HepG2 (cell line): ENCODE measurements at regions not wholly inside any gene's neighbourhood (a gene's known extent, or its start where the extent isn't known, plus 50 kb on each side); places are given as distances from the start of the nearest gene placed in this dataset.

ENCODE experiments used
- ATF3 ChIP-seq: sonication (generic); formaldehyde crosslinking; IDR thresholded peaks from 2 replicates; pipeline ENCODE4 v1.4.0; 2020; ENCODE audit warnings: missing genetic modification reagents
- CEBPB ChIP-seq: IDR thresholded peaks from 2 replicates; pipeline ENCODE4 v1.6.1; 2011; ENCODE audit warnings: low read depth, low read length, improper control_type of control experiment, borderline replicate concordance
- FOSL1 ChIP-seq: sonication (generic); formaldehyde crosslinking; IDR thresholded peaks from 2 replicates; pipeline ENCODE4 v1.9.0; 2021; ENCODE audit warnings: missing genetic modification reagents, borderline replicate concordance
- HMG20A ChIP-seq: IDR thresholded peaks from 2 replicates; pipeline ENCODE4 v1.6.1; 2016; ENCODE audit warnings: borderline replicate concordance
- NR3C1 ChIP-seq: sonication (generic); formaldehyde crosslinking; IDR thresholded peaks from 2 replicates; pipeline ENCODE4 v1.4.0; 2020; ENCODE audit warnings: missing genetic modification reagents
- RAD21 ChIP-seq: fragments of 450-650 bp; formaldehyde crosslinking; IDR thresholded peaks from 2 replicates; pipeline ENCODE4 v1.5.0; 2020; ENCODE audit warnings: mild to moderate bottlenecking
- SIN3A ChIP-seq: IDR thresholded peaks from 2 replicates; pipeline ENCODE4 v1.6.1; 2011; ENCODE audit warnings: low read depth, mild to moderate bottlenecking, control low read depth, low read length, borderline replicate concordance
- TCF12 ChIP-seq, 2 experiments: fragments of 450-650 bp in 1 of 2; sonication (generic) in 1 of 2; formaldehyde crosslinking in 1 of 2; IDR thresholded peaks; 2 replicates each; pipeline versions ENCODE4 v1.6.1 to v1.8.0; 2017 to 2022; ENCODE audit warnings: antibody characterized with exemption in 1 of 2, mild to moderate bottlenecking in 1 of 2, missing genetic modification reagents in 1 of 2, moderate library complexity in 1 of 2
- TOE1 ChIP-seq: sonication (generic); formaldehyde crosslinking; IDR thresholded peaks from 2 replicates; pipeline ENCODE4 v1.4.0; 2020; ENCODE audit warnings: mild to moderate bottlenecking, missing genetic modification reagents
- ZNF205 ChIP-seq: IDR thresholded peaks from 2 replicates; pipeline ENCODE4 v1.6.1; 2018; ENCODE audit warnings: missing biosample characterization, missing genetic modification reagents
- ZNF274 ChIP-seq: sonication (generic); formaldehyde crosslinking; IDR thresholded peaks from 2 replicates; pipeline ENCODE4 v1.5.1; 2020; ENCODE audit warnings: mild to moderate bottlenecking, missing genetic modification reagents
- TF ChIP-seq, protein P1 (sequence below): sonication (generic); formaldehyde crosslinking; IDR thresholded peaks from 2 replicates; pipeline ENCODE4 v1.4.0; 2020; ENCODE audit warnings: missing genetic modification reagents
- TF ChIP-seq, protein P2 (sequence below): sonication (generic); formaldehyde crosslinking; IDR thresholded peaks from 2 replicates; pipeline ENCODE4 v1.5.0; 2020; ENCODE audit warnings: mild to moderate bottlenecking, missing genetic modification reagents, moderate library complexity
- TF ChIP-seq, protein P3 (sequence below): sonication (generic); formaldehyde crosslinking; IDR thresholded peaks from 2 replicates; pipeline ENCODE4 v1.5.0; 2020; ENCODE audit warnings: missing genetic modification reagents

GRCh38 chr3:74501007-74501406 is 113.5 kb downstream of the CNTN3 start:
- no peak for TF ChIP-seq TCF12 (IDR thresholded peaks at IDR 0.05)
- TF ChIP-seq TCF12 (CRISPR knock-in tag; IDR thresholded peaks at IDR 0.05), result no peak
- TF ChIP-seq, protein P1, sequence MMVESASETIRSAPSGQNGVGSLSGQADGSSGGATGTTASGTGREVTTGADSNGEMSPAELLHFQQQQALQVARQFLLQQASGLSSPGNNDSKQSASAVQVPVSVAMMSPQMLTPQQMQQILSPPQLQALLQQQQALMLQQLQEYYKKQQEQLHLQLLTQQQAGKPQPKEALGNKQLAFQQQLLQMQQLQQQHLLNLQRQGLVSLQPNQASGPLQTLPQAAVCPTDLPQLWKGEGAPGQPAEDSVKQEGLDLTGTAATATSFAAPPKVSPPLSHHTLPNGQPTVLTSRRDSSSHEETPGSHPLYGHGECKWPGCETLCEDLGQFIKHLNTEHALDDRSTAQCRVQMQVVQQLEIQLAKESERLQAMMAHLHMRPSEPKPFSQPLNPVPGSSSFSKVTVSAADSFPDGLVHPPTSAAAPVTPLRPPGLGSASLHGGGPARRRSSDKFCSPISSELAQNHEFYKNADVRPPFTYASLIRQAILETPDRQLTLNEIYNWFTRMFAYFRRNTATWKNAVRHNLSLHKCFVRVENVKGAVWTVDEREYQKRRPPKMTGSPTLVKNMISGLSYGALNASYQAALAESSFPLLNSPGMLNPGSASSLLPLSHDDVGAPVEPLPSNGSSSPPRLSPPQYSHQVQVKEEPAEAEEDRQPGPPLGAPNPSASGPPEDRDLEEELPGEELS (CRISPR knock-in tag), result no peak
- no peak for TF ChIP-seq NR3C1 (CRISPR knock-in tag)
- TF ChIP-seq HMG20A (CRISPR knock-in tag), result no peak
- no peak for TF ChIP-seq ATF3
- TF ChIP-seq, protein P2, sequence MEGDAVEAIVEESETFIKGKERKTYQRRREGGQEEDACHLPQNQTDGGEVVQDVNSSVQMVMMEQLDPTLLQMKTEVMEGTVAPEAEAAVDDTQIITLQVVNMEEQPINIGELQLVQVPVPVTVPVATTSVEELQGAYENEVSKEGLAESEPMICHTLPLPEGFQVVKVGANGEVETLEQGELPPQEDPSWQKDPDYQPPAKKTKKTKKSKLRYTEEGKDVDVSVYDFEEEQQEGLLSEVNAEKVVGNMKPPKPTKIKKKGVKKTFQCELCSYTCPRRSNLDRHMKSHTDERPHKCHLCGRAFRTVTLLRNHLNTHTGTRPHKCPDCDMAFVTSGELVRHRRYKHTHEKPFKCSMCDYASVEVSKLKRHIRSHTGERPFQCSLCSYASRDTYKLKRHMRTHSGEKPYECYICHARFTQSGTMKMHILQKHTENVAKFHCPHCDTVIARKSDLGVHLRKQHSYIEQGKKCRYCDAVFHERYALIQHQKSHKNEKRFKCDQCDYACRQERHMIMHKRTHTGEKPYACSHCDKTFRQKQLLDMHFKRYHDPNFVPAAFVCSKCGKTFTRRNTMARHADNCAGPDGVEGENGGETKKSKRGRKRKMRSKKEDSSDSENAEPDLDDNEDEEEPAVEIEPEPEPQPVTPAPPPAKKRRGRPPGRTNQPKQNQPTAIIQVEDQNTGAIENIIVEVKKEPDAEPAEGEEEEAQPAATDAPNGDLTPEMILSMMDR (CRISPR knock-in tag), result no peak
- no peak for TF ChIP-seq TOE1
- TF ChIP-seq SIN3A, result no peak
- no peak for TF ChIP-seq ZNF274 (CRISPR knock-in tag)
- TF ChIP-seq RAD21, result no peak
- no peak for TF ChIP-seq ZNF205 (CRISPR knock-in tag)
- TF ChIP-seq, protein P3, sequence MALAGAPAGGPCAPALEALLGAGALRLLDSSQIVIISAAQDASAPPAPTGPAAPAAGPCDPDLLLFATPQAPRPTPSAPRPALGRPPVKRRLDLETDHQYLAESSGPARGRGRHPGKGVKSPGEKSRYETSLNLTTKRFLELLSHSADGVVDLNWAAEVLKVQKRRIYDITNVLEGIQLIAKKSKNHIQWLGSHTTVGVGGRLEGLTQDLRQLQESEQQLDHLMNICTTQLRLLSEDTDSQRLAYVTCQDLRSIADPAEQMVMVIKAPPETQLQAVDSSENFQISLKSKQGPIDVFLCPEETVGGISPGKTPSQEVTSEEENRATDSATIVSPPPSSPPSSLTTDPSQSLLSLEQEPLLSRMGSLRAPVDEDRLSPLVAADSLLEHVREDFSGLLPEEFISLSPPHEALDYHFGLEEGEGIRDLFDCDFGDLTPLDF, result no peak
- TF ChIP-seq CEBPB, result no peak
- TF ChIP-seq FOSL1 (CRISPR knock-in tag), result no peak
